Suppressor macrophage treated with lipopolysaccharide for 1 hour (primary cell): ENCODE measurements at regions not wholly inside any gene's neighbourhood (a gene's known extent, or its start where the extent isn't known, plus 50 kb on each side); places are given as distances from the start of the nearest gene placed in this dataset.

Experiments
- DNase-seq, 3 donors: peaks; one replicate each; pipeline ENCODE4 v3.0.0-alpha.2; 2020 to 2022

GRCh38 chr1:213908521-213908920, 79.3 kb upstream of the PROX1 start:
- no peak for DNase-seq

DNA sequence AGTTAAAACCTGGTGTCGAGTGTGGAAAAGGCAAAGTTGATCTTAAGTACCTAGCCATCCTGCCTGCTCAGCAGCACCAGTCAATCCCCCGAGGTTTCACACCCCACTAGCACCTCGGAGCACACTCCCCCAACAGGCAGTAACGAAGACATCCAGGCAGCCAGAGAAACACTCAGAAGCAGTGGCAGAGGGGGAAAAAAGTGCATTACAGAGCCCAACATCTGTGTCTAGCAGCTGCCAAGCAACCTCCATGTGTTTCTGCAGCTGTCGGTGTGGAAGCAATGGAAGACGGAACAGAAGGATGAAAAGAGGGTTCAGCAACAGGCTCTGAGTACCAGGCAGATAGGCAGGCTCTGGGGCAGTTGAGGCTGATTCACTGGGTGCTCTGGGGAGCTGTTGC, 73.4 kb upstream of the PROX1 start:
- no peak for DNase-seq

- DNase-seq = no peak
Observed at GRCh38 chr1:213921311-213921710, 66.5 kb upstream of the PROX1 start.

DNA sequence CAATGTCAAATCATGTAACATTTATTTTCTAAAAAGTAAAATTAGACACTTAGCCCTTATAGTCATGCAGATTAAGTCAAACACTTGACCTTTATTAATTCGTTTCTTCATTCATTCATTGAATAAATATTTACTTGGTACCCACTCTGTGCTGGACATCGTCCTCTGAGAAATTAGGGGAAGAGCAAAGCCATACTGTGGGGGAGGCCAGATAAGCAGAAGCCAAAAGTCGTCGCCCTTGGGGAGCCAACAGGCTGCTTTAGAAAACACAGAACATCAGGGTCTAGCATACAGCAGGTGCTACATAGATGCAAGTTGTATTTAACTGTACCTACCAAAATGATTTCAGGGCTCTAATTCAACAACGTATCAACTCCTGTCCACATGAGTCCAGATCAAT, 66.1 kb upstream of the PROX1 start:
- no peak for DNase-seq

DNA sequence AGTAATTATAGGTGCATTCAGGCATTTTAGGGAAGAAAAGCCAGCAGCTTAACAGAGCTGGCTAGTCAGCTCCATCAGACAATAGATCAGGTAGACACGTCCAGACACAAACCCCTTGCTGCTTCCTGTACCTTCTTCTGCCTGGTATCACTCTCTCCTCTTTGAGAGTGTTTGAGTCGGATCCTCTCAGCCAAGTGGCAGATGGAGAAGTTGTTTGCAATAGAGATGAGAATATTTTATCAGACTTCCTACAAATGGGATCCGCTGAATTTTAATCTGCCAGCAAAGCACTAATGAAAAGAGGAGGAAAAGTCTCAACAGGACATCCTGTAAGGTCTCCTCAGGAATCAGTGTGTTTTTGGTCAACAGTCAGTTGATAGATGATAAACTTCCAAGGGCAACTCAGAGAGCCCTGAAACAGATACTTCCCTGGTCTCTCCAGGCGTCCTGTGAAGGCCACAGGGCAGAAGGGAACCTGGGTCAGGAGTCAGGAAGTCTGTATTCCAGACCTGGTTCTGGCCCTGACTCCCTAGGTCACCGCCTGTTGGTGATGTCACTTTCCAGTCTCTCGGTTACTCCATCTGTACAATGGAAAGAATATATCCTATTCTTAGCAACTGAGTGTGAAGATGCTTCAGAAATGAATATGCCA, 62.1 kb upstream of the PROX1 start:
- no peak for DNase-seq

DNA sequence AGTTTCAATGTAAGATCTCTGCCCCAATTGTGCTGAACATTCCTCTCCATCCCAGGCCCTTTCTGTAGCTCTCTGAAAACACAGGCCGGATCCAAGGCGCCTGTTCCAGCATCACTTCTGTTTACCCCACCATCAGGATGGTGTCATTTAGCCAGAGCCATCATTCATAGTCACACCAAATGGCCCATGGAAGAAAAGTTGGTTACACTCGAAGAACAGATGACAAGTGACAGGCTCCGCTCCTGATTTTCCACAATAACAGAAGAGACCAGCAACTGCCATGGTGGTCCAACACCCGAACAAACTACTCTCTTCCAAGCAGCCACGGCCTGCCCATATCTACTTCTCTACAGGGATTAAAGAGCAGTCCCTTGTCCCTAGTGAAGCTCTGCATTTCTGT, 59.9 kb upstream of the PROX1 start:
- no peak for DNase-seq

GRCh38 chr1:213929398-213929797, 58.4 kb upstream of the PROX1 start:
- DNase-seq = no peak

GRCh38 chr1:213931836-213932235, 55.9 kb upstream of the PROX1 start:
- DNase-seq = no peak

- no peak for DNase-seq
Observed at GRCh38 chr1:213933336-213933735, 54.4 kb upstream of the PROX1 start.

DNA sequence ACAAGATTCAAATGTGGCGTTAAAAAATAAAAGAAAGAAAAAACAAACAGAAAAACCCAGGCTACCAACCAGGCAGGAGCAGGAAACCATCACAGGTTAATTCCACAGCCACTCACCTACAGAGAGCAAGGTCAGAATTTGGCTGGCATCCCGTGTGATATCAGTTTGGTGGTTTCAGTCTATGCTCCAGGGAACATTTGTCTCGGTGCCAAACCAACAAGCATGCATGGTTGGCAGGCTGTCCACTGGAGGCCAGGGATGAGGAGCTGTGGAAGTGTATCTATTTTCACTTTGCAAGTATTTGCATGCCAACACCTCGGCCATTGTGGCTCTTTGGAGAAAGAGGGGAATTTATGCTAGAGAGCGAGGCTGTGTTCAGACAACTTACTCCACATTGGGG, 53.1 kb upstream of the PROX1 start:
- DNase-seq = no peak

- DNase-seq = no peak
Observed at GRCh38 chr1:213936571-213936970, 51.2 kb upstream of the PROX1 start.
